HEK293T (cell line): ENCODE measurements at regions not wholly inside any gene's neighbourhood (a gene's known extent, or its start where the extent isn't known, plus 50 kb on each side); places are given as distances from the start of the nearest gene placed in this dataset.

Experiments
- ARNT ChIP-seq: fragments of 450-650 bp; IDR thresholded peaks from 2 replicates; pipeline ENCODE4 v1.6.1; 2017; ENCODE audit warnings: mild to moderate bottlenecking
- BHLHE40 ChIP-seq: fragments of 450-650 bp; IDR thresholded peaks from 2 replicates; pipeline ENCODE4 v1.6.1; 2016; ENCODE audit warnings: mild to moderate bottlenecking, moderate library complexity, borderline replicate concordance
- ELF4 ChIP-seq: fragments of 450-650 bp; IDR thresholded peaks from 2 replicates; pipeline ENCODE4 v1.6.1; 2017; ENCODE audit warnings: antibody characterized with exemption
- FOXA1 ChIP-seq: fragments of 450-650 bp; IDR thresholded peaks from 2 replicates; pipeline ENCODE4 v1.6.1; 2016; ENCODE audit warnings: mild to moderate bottlenecking
- FOXK2 ChIP-seq: fragments of 450-650 bp; IDR thresholded peaks from 2 replicates; pipeline ENCODE4 v1.6.1; 2016; ENCODE audit warnings: mild to moderate bottlenecking
- FOXM1 ChIP-seq: fragments of 450-650 bp; IDR thresholded peaks from 2 replicates; pipeline ENCODE4 v1.6.1; 2017; ENCODE audit warnings: mild to moderate bottlenecking, borderline replicate concordance
- HDGF ChIP-seq: fragments of 450-650 bp; IDR thresholded peaks from 2 replicates; pipeline ENCODE4 v1.6.1; 2017; ENCODE audit warnings: antibody characterized with exemption, borderline replicate concordance
- L3MBTL2 ChIP-seq: fragments of 450-650 bp; conservative IDR thresholded peaks from 2 replicates; pipeline ENCODE4 v1.6.1; 2016; ENCODE audit warnings: mild to moderate bottlenecking
- LEF1 ChIP-seq: fragments of 450-650 bp; IDR thresholded peaks from 2 replicates; pipeline ENCODE4 v1.6.1; 2017; ENCODE audit warnings: mild to moderate bottlenecking, borderline replicate concordance
- NFRKB ChIP-seq: fragments of 450-650 bp; IDR thresholded peaks from 2 replicates; pipeline ENCODE4 v1.6.1; 2016; ENCODE audit warnings: mild to moderate bottlenecking, moderate library complexity
- SP1 ChIP-seq: fragments of 450-650 bp; IDR thresholded peaks from 2 replicates; pipeline ENCODE4 v1.6.1; 2017
- SUZ12 ChIP-seq: fragments of 450-650 bp; IDR thresholded peaks from 2 replicates; pipeline ENCODE4 v1.6.1; 2016; ENCODE audit warnings: mild to moderate bottlenecking
- TARDBP ChIP-seq: fragments of 450-650 bp; IDR thresholded peaks from 2 replicates; pipeline ENCODE4 v1.6.1; 2016
- ZNF384 ChIP-seq: fragments of 450-650 bp; IDR thresholded peaks from 2 replicates; pipeline ENCODE4 v1.6.1; 2016

DNA sequence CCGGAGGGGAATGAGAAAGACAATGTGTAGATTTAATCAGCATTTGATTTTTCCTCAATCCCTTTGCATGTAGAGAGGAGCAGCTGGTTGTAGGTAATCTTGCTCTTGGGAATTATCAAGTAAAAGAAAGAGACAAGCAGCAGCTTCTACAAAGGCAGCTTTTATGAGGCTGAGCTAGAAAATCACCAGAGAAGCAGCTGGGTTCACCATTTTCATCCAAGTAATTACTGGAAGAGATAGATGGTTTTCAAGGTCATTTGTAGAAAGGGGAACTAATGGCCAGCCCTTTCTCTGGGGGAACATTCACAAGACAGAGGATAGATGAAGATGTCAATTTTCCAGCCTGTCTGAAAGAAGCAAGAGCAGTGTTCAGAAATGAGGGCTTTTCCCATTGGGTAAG is 113.0 kb downstream of the RND3 start:
- TF ChIP-seq BHLHE40: no peak
- TF ChIP-seq SUZ12: no peak
- TF ChIP-seq SP1: no peak
- no peak for TF ChIP-seq HDGF
- no peak for TF ChIP-seq L3MBTL2
- no peak for TF ChIP-seq FOXA1
- TF ChIP-seq ELF4: no peak
- TF ChIP-seq FOXK2: no peak
- no peak for TF ChIP-seq LEF1
- no peak for TF ChIP-seq FOXM1
- TF ChIP-seq TARDBP: no peak
- no peak for TF ChIP-seq ZNF384
- no peak for TF ChIP-seq ARNT
- no peak for TF ChIP-seq NFRKB
